SK-N-MC (cell line): ENCODE measurements at regions not wholly inside any gene's neighbourhood (a gene's known extent, or its start where the extent isn't known, plus 50 kb on each side); places are given as distances from the start of the nearest gene placed in this dataset.

Experiments
- DNase-seq: peaks from one replicate; pipeline ENCODE4 v3.0.0-alpha.2; 2011; ENCODE audit warnings: low read depth, low spot score
- H3K27ac ChIP-seq: fragments of 200-600 bp; sonication (generic); 2 replicates; pipeline ENCODE4 v1.5.1; 2016; ENCODE audit warnings: mixed run types
- H3K36me3 ChIP-seq: fragments of 200-600 bp; sonication (generic); 2 replicates; pipeline ENCODE4 v1.6.1; 2017; ENCODE audit warnings: antibody characterized with exemption, low read length, mixed read lengths; ENCODE audit not compliant: insufficient read depth
- H3K4me3 ChIP-seq: fragments of 200-600 bp; sonication (generic); 2 replicates; pipeline ENCODE4 v1.5.1; 2016
- H3K9ac ChIP-seq: fragments of 200-600 bp; sonication (generic); 2 replicates; pipeline ENCODE4 v1.8.0; 2017; ENCODE audit warnings: mixed run types, mixed read lengths; ENCODE audit not compliant: insufficient read length
- H3K9me3 ChIP-seq: fragments of 200-600 bp; sonication (generic); 2 replicates; pipeline ENCODE4 v1.6.1; 2017; ENCODE audit warnings: low read depth, mild to moderate bottlenecking, antibody characterized with exemption, low read length, moderate library complexity, mixed read lengths
- EZH2 ChIP-seq: fragments of 200-600 bp; sonication (generic); IDR thresholded peaks from one replicate; pipeline ENCODE4 v1.6.1; 2017; ENCODE audit warnings: antibody characterized with exemption
- FOXP2 ChIP-seq: optimal IDR thresholded peaks from 2 replicates; pipeline ENCODE3; 2011; ENCODE audit warnings: mild to moderate bottlenecking, moderate library complexity; ENCODE audit not compliant: insufficient read depth; ENCODE audit errors: extremely low read length, control extremely low read depth
- POLR2AphosphoS5 ChIP-seq: IDR thresholded peaks from 2 replicates; pipeline ENCODE4 v1.6.1; 2012; ENCODE audit warnings: mild to moderate bottlenecking, low read depth, low read length, borderline replicate concordance

- Histone ChIP-seq H3K9me3 (no peaks in the 10 kb centered on the region), H3K4me3 (no peak overlapping the region), H3K9ac (no peak overlapping the region), H3K36me3 (no peaks in the 10 kb centered on the region), H3K27ac (no peak overlapping the region)
- TF ChIP-seq FOXP2 (no peak), EZH2 (no peak), POLR2AphosphoS5 (no peak)
- DNase-seq = no peak
Measured at GRCh38 chr4:33296876-33297455, 2576.8 kb downstream of the PCDH7 start.

- no peaks in the 10 kb centered on the region for H3K36me3 ChIP-seq
- no peaks in the 10 kb centered on the region for H3K9me3 ChIP-seq
- H3K4me3 ChIP-seq = no peak overlapping the region
- no peak overlapping the region for H3K9ac ChIP-seq
- TF ChIP-seq FOXP2 = no peak
- TF ChIP-seq EZH2 = no peak
- TF ChIP-seq POLR2AphosphoS5 = no peak
- DNase-seq = no peak
- H3K27ac ChIP-seq = no peak overlapping the region
Measured at GRCh38 chr4:33302321-33302720, 2582.2 kb downstream of the PCDH7 start.

DNA sequence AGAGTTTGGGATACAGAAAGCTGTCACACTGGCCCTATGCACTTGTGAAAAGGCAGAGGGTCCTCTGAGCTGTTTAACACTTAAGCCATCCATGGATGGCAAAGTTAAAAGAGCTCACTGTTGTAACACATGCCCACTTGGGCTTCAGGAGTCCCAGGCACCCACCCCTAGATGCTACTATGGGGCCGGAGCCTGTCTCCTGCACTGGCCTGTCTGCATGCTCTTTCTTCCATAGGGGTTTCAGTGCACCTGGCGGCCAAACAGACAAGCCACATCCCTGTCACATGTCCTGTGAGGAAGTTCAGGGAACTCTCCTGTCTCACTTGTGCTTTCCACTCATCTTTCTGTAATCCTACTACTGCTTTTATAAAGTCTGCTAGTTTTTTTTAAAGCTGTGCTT lies 2586.0 kb downstream of the PCDH7 start:
- no peak for DNase-seq
- H3K9ac ChIP-seq = no peak overlapping the region
- no peaks in the 10 kb centered on the region for H3K36me3 ChIP-seq
- no peak overlapping the region for H3K27ac ChIP-seq
- TF ChIP-seq FOXP2 = no peak
- TF ChIP-seq POLR2AphosphoS5 = no peak
- TF ChIP-seq EZH2 = no peak
- H3K4me3 ChIP-seq = no peak overlapping the region
- no peaks in the 10 kb centered on the region for H3K9me3 ChIP-seq

- Histone ChIP-seq H3K9me3 (no peaks in the 10 kb centered on the region), H3K36me3 (no peaks in the 10 kb centered on the region), H3K27ac (no peak overlapping the region), H3K9ac (no peak overlapping the region), H3K4me3 (no peak overlapping the region)
- DNase-seq = no peak
- TF ChIP-seq FOXP2 (no peak), EZH2 (no peak), POLR2AphosphoS5 (no peak)
Measured at GRCh38 chr4:33316033-33316432, 2595.9 kb downstream of the PCDH7 start.

DNA sequence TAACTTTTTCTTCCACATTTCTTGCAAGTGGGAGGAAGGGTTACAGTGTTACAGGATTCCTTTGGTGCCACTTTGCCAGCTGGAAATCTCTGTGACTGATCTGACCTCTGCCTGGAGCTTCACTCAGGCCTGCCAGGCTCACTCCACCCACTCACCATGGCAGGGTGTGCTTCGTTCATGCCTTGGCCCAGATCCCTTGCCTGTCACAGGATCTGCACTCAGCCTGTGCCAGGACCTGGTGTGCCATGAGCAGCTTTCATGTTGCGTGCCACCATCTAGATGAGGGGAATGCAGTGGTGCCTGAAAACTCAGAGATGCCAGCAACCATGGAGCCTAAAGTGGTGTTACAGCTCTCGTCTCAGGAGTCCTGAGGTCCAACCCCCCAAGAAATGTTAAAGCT lies 2596.4 kb downstream of the PCDH7 start:
- H3K4me3 ChIP-seq = no peak overlapping the region
- H3K9ac ChIP-seq = no peak overlapping the region
- no peak overlapping the region for H3K27ac ChIP-seq
- no peaks in the 10 kb centered on the region for H3K36me3 ChIP-seq
- TF ChIP-seq EZH2 (no peak), FOXP2 (no peak), POLR2AphosphoS5 (no peak)
- DNase-seq = no peak
- no peaks in the 10 kb centered on the region for H3K9me3 ChIP-seq

DNA sequence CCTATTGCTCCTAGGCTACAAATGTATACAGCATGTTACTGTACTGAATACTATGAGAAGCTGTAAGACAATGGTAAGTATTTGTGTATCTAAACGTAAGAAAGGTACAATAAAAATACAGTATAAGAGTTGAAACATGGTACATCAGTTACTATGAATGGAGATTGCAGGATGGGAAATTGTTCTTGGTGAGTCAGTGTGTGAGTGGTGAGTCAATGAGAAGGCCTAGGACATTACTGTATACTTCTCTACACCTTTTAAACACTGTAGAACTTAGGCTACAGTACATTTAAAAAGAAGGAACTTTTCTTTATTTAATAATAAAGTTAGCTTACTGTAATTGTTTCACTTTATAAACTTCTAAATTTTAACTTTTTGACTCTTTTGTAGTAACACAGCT lies 2603.2 kb downstream of the PCDH7 start:
- H3K36me3 ChIP-seq = no peaks in the 10 kb centered on the region
- DNase-seq = no peak
- no peak overlapping the region for H3K27ac ChIP-seq
- TF ChIP-seq FOXP2 = no peak
- no peak for TF ChIP-seq POLR2AphosphoS5
- no peak for TF ChIP-seq EZH2
- H3K4me3 ChIP-seq = no peak overlapping the region
- no peak overlapping the region for H3K9ac ChIP-seq
- H3K9me3 ChIP-seq = no peaks in the 10 kb centered on the region

DNA sequence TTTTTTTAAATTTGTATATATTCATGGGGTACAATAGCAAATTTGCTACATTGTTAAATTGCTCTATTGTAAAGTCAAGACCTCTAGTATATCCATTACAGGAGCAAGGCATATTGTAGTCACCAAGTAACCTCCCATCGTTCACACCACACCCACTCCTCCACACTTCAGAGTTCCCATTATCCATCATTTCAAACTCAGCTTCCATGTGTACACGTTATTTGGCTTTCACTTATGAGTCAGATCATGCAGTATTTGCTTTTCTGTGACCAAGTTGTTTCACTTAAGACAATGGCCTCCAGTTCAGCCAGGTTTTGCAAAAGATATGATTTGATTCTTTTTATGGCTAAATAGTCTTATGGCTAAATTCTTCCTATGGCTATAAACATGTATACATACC lies 2614.2 kb downstream of the PCDH7 start:
- TF ChIP-seq POLR2AphosphoS5 (no peak), FOXP2 (no peak), EZH2 (no peak)
- H3K9ac ChIP-seq = no peak overlapping the region
- DNase-seq = no peak
- no peaks in the 10 kb centered on the region for H3K9me3 ChIP-seq
- no peak overlapping the region for H3K4me3 ChIP-seq
- H3K36me3 ChIP-seq = no peaks in the 10 kb centered on the region
- H3K27ac ChIP-seq = no peak overlapping the region

- Histone ChIP-seq H3K9me3 (no peaks in the 10 kb centered on the region), H3K4me3 (no peak overlapping the region), H3K27ac (no peak overlapping the region), H3K9ac (no peak overlapping the region), H3K36me3 (no peaks in the 10 kb centered on the region)
- DNase-seq = no peak
- no peak for TF ChIP-seq EZH2
- TF ChIP-seq POLR2AphosphoS5 = no peak
- no peak for TF ChIP-seq FOXP2
Measured at GRCh38 chr4:33339762-33340161, 2619.6 kb downstream of the PCDH7 start.

DNA sequence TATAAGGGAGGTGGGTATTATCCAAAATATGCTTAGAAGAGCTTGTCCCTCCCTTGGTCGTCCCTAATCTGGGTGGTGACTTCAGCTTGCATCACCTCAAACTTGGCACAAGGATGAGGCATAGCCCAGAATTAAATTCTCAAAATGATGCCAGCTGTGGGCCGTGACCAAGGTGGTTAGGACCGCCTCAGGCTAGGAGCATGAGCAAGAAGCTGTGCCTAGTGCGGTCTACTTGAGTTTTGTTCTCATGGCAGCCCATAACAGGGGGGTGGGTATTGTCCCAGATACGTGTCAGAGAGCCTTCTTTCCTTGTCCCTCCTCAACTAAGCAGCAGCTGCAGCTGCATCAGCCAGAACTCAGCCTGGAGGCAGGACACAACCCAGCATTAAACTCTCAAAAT lies 2620.0 kb downstream of the PCDH7 start:
- Histone ChIP-seq H3K4me3 (no peak overlapping the region), H3K27ac (no peak overlapping the region), H3K36me3 (no peaks in the 10 kb centered on the region), H3K9ac (no peak overlapping the region), H3K9me3 (no peaks in the 10 kb centered on the region)
- no peak for DNase-seq
- TF ChIP-seq EZH2 = no peak
- TF ChIP-seq POLR2AphosphoS5 = no peak
- no peak for TF ChIP-seq FOXP2
